Natural killer cell treated with Interleukin-12 subunit alpha and Interleukin-12 subunit beta and Interleukin-15 and Interleukin-18, amount 100 ng/mL, for 72 hours (primary cell): ENCODE measurements at regions not wholly inside any gene's neighbourhood (a gene's known extent, or its start where the extent isn't known, plus 50 kb on each side); places are given as distances from the start of the nearest gene placed in this dataset.
"Not testable (repeated sequence)": the region's sequence is repeated elsewhere in the genome, so short reads cannot be mapped to it uniquely, and the experiment has no call there.

Experiments
- ATAC-seq, 2 donors: fragments of 150-1000 bp; cut with Tn5 transposase in 1 of 2; sonication (Bioruptor Pico), chemical (Tn5 transposase) in 1 of 2; 2 replicates each; pipeline ENCODE4 v1.10.0; 2021
- DNase-seq: peaks from one replicate; pipeline ENCODE4 v3.0.0; 2022; ENCODE audit warnings: low spot score
- H3K27ac Mint-ChIP-seq, 2 donors: 1 replicate in 1 of 2; 2 replicates in 1 of 2; pipeline ENCODE4 v1.8.0; 2022; ENCODE audit warnings: mixed read lengths in 2 of 2, mild to moderate bottlenecking in 1 of 2, moderate library complexity in 1 of 2
- H3K27me3 Mint-ChIP-seq, 2 donors: 1 replicate in 1 of 2; 2 replicates in 1 of 2; pipeline ENCODE4 v1.8.0; 2022; ENCODE audit warnings: mixed read lengths in 2 of 2
- H3K36me3 Mint-ChIP-seq: one replicate; pipeline ENCODE4 v1.8.0; 2022; ENCODE audit warnings: mixed read lengths
- H3K4me1 Mint-ChIP-seq, 2 donors: 1 replicate in 1 of 2; 2 replicates in 1 of 2; pipeline ENCODE4 v1.8.0; 2022; ENCODE audit warnings: low read depth in 2 of 2, mixed read lengths in 2 of 2, mild to moderate bottlenecking in 1 of 2
- H3K4me3 Mint-ChIP-seq: one replicate; pipeline ENCODE4 v1.8.0; 2022; ENCODE audit warnings: mixed read lengths
- H3K9me3 Mint-ChIP-seq: 2 replicates; pipeline ENCODE4 v1.8.0; 2022; ENCODE audit warnings: mixed read lengths

GRCh38 chr5:135158314-135158697 is 124.3 kb upstream of the PITX1 start:
- peaks cover 9% of the 10 kb centered on the region for H3K36me3 Mint-ChIP-seq
- no peak overlapping the region for H3K27ac Mint-ChIP-seq
- H3K9me3 Mint-ChIP-seq, result peaks cover 7% of the 10 kb centered on the region
- no peaks in the 10 kb centered on the region for H3K4me1 Mint-ChIP-seq
- H3K27me3 Mint-ChIP-seq, result peaks cover 18 to 39% of the 10 kb centered on the region in 2 donors
- H3K4me3 Mint-ChIP-seq, result no peak overlapping the region
- no peak for DNase-seq
- no peak for ATAC-seq

DNA sequence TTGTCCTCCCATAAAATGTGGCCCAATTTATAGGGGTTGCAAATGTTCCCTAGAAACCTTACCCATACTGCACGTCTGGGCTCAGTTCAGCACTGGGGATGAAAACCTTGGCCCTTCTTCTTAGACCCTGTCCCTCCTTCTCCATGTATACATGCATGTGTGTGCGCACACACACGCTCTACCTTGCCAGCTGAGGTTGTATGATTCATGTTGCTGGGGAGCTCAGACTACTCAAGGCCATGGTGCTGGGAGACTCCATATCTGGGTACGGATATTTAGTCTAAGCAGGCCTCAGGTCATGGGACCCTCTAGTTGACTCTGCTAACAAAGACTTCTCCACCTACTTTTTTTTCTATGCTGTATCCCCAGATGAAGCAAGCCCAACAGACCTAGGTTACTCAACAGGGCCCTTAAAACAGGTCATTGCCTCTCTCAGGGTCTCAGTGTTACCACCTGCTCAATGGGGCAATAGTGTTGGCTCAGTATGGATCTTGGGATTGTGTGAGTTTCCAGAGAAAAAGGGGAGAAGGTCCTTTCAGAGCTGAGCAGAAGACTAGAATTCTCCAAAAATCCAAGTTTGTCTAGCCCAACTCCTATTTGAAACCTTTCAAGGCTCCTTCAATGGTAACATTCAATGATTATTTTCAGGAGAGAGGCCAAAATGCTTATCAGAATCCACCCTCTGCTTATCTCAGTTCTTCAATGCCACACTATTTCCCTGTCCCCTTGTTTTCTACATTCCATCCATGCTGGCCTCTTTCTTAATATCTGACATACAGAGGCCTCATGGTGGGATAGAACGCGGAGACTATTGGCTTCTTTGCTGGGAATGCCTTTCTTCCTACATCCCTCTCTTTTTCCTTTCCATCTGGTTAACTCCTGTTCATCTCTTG is 123.6 kb upstream of the PITX1 start:
- H3K27ac Mint-ChIP-seq, result no peak overlapping the region
- no peak overlapping the region for H3K4me3 Mint-ChIP-seq
- H3K4me1 Mint-ChIP-seq, result no peaks in the 10 kb centered on the region
- DNase-seq, result no peak
- peaks cover 9% of the 10 kb centered on the region for H3K36me3 Mint-ChIP-seq
- peaks cover 7% of the 10 kb centered on the region for H3K9me3 Mint-ChIP-seq
- H3K27me3 Mint-ChIP-seq, result peaks cover 19 to 38% of the 10 kb centered on the region in 2 donors
- ATAC-seq, result no peak

DNA sequence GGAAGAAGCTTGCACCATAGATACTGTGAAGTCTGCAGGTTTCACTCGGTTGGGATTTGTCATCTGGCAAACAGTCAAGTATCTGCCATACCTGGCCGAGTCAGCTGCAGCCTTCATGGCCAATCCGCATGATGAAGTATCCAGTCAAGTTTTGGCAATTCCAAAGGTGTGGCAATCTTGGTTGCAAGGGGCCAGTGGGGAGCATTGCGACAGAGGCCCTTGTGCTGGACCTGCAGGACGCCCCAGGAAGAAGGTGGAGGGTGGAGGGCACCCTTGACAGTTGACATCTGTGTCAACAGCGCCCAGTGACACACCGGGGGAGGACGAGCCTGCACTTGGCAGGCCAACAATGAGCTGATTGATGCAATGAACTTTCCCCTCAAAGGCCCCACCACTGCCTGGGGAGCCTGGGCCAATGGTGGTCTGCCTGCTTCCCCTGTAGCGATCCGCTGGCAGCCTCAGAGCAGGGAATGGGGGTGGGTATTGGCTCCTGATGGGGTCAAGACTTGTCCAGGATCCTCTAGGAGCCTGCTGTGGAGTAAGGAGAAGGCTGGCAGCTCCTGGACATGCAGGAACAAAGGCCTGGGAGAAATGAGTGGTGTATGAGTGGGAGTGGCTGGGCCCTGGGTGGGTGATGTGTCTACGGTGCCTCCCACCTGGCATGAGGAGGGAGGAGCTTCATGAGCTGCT is 122.8 kb upstream of the PITX1 start:
- no peak overlapping the region for H3K27ac Mint-ChIP-seq
- peaks cover 9% of the 10 kb centered on the region for H3K36me3 Mint-ChIP-seq
- no peak overlapping the region for H3K4me3 Mint-ChIP-seq
- H3K27me3 Mint-ChIP-seq, result peaks cover 19 to 35% of the 10 kb centered on the region in 2 donors
- peaks cover 7% of the 10 kb centered on the region for H3K9me3 Mint-ChIP-seq
- H3K4me1 Mint-ChIP-seq, result no peaks in the 10 kb centered on the region
- no peak for DNase-seq
- ATAC-seq, result peak; percentile 21 to 23

GRCh38 chr5:135156337-135156714 is 122.3 kb upstream of the PITX1 start:
- Mint-ChIP-seq H3K9me3 (peaks cover 7% of the 10 kb centered on the region), H3K36me3 (peaks cover 9% of the 10 kb centered on the region), H3K4me1 (no peaks in the 10 kb centered on the region), H3K4me3 (no peak overlapping the region), H3K27ac (no peak overlapping the region), H3K27me3 (peaks cover 16 to 30% of the 10 kb centered on the region in 2 donors)
- ATAC-seq, result no peak
- no peak for DNase-seq

- H3K27ac Mint-ChIP-seq, result no peak overlapping the region
- H3K36me3 Mint-ChIP-seq, result peaks cover 9% of the 10 kb centered on the region
- no peaks in the 10 kb centered on the region for H3K4me1 Mint-ChIP-seq
- peaks cover 16 to 24% of the 10 kb centered on the region in 2 donors for H3K27me3 Mint-ChIP-seq
- no peak overlapping the region for H3K4me3 Mint-ChIP-seq
- ATAC-seq, result peak in 1 of 2 donors; percentile 44
- peaks cover 7% of the 10 kb centered on the region for H3K9me3 Mint-ChIP-seq
- DNase-seq, result no peak
These were observed 121.7 kb upstream of the PITX1 start for GRCh38 chr5:135155616-135156214.

GRCh38 chr5:135154961-135155360 is 120.9 kb upstream of the PITX1 start:
- DNase-seq (no peak), ATAC-seq (no peak)
- no peak overlapping the region for H3K27ac Mint-ChIP-seq
- peaks cover 7% of the 10 kb centered on the region for H3K9me3 Mint-ChIP-seq
- H3K4me1 Mint-ChIP-seq, result no peaks in the 10 kb centered on the region
- no peak overlapping the region for H3K4me3 Mint-ChIP-seq
- H3K36me3 Mint-ChIP-seq, result peaks cover 9% of the 10 kb centered on the region
- peaks cover 16 to 21% of the 10 kb centered on the region in 2 donors for H3K27me3 Mint-ChIP-seq

GRCh38 chr5:135154197-135154596 is 120.2 kb upstream of the PITX1 start:
- no peak for ATAC-seq
- H3K36me3 Mint-ChIP-seq, result peaks cover 6% of the 10 kb centered on the region
- no peak for DNase-seq
- H3K4me3 Mint-ChIP-seq, result no peak overlapping the region
- peaks cover 13% of the 10 kb centered on the region in 2 donors for H3K27me3 Mint-ChIP-seq
- no peak overlapping the region for H3K27ac Mint-ChIP-seq
- peaks cover 6% of the 10 kb centered on the region for H3K9me3 Mint-ChIP-seq
- H3K4me1 Mint-ChIP-seq, result no peaks in the 10 kb centered on the region

DNA sequence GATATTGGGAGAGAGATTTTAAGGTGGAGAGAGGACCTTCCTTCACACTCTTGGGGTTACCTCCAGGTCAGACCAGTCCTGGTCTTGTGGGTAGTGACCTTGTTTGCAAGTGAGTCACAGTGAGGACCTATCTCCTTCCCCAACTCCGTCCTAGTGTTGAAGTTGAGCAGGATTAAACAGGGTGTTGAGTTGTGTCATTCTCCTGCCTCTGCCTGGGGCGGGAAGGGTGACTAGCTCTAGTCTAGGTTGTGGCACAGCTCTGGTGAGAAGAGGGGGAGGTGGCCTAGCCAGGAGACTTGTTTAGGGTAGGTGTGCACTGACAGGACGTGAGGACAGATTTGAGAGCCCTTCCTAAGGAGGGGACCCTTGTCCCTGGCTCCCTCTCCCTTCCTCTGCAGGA is 119.6 kb upstream of the PITX1 start:
- H3K27me3 Mint-ChIP-seq, result peaks cover 12 to 13% of the 10 kb centered on the region in 2 donors
- no peaks in the 10 kb centered on the region for H3K4me1 Mint-ChIP-seq
- H3K27ac Mint-ChIP-seq, result no peak overlapping the region
- no peak for ATAC-seq
- no peak for DNase-seq
- peaks cover under 1% of the 10 kb centered on the region for H3K9me3 Mint-ChIP-seq
- H3K4me3 Mint-ChIP-seq, result no peak overlapping the region
- H3K36me3 Mint-ChIP-seq, result peaks cover under 1% of the 10 kb centered on the region

DNA sequence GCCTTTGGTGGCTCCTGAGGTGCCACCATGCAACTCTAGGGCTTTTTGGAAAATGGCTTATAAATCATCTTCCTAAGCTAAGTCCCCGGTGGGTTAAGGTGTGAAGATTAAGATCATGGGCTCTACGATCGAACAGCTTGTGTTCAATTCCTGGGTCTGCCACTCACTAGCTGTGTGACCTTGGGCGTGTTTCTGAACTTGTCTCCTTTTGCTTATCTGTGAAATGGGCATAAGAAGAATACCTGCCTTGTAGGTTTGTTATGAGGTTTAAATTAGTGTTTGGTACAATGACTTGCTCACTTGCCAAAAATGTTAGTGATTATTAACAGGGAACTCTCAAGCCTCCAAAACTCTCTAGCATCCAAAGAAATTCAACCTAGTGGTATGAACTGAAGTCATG is 119.2 kb upstream of the PITX1 start:
- Mint-ChIP-seq H3K27me3 (peaks cover 13% of the 10 kb centered on the region in 2 donors), H3K9me3 (no peaks in the 10 kb centered on the region), H3K36me3 (no peaks in the 10 kb centered on the region), H3K4me1 (no peaks in the 10 kb centered on the region), H3K27ac (no peak overlapping the region), H3K4me3 (no peak overlapping the region)
- DNase-seq (no peak), ATAC-seq (no peak)

- not testable (repeated sequence) for DNase-seq, H3K4me3 Mint-ChIP-seq, H3K9me3 Mint-ChIP-seq, H3K36me3 Mint-ChIP-seq, ATAC-seq, H3K27ac Mint-ChIP-seq, H3K4me1 Mint-ChIP-seq
- peaks cover 16 to 21% of the 10 kb centered on the region in 2 donors for H3K27me3 Mint-ChIP-seq
These were observed 117.6 kb upstream of the PITX1 start for GRCh38 chr5:135151660-135152059.

DNA sequence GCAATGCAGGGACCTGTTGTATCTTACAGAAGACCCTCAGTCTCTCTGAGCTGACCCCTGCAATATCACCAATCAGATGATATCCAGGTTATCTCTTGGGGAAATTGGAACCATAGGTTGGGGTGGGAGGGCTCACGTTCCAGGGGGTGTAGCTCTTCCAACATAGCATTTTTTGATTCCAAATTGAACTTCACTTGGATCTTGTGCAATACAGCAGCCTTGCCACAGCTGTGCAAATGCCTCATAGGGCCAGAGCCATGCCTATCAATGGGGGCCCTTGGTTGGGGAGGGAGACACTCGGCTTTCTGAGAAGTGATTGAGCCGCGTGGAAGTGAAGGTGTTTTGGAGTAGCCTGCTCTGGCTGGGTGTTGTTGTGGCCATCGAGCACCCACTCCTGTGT is 117.2 kb upstream of the PITX1 start:
- DNase-seq (no peak), ATAC-seq (no peak)
- Mint-ChIP-seq H3K27me3 (peaks cover 16 to 24% of the 10 kb centered on the region in 2 donors), H3K4me3 (no peak overlapping the region), H3K27ac (no peak overlapping the region), H3K36me3 (no peaks in the 10 kb centered on the region), H3K9me3 (no peaks in the 10 kb centered on the region), H3K4me1 (no peaks in the 10 kb centered on the region)

DNA sequence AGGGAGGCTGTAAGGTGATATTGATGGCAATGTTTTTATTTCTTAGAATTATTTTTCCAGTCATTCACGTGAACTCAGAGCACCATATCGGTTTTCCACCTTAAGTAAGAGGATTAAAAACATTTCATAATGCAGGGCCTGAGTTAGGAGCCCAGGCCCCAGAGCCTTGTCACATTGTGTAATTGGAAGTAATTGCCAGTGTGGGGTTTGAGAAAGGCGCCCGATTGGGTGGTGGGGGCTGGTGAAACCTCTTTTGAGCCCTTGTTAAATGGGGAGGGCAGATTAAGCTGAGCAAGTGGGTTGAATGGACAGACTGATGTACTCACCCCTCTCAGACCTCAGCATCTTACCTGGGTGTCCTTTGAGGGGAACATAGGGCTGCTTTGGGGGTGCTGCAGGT is 116.7 kb upstream of the PITX1 start:
- ATAC-seq (no peak), DNase-seq (no peak)
- Mint-ChIP-seq H3K36me3 (no peaks in the 10 kb centered on the region), H3K9me3 (no peaks in the 10 kb centered on the region), H3K4me3 (no peak overlapping the region), H3K4me1 (no peaks in the 10 kb centered on the region), H3K27ac (no peak overlapping the region), H3K27me3 (peaks cover 12 to 21% of the 10 kb centered on the region in 2 donors)

DNA sequence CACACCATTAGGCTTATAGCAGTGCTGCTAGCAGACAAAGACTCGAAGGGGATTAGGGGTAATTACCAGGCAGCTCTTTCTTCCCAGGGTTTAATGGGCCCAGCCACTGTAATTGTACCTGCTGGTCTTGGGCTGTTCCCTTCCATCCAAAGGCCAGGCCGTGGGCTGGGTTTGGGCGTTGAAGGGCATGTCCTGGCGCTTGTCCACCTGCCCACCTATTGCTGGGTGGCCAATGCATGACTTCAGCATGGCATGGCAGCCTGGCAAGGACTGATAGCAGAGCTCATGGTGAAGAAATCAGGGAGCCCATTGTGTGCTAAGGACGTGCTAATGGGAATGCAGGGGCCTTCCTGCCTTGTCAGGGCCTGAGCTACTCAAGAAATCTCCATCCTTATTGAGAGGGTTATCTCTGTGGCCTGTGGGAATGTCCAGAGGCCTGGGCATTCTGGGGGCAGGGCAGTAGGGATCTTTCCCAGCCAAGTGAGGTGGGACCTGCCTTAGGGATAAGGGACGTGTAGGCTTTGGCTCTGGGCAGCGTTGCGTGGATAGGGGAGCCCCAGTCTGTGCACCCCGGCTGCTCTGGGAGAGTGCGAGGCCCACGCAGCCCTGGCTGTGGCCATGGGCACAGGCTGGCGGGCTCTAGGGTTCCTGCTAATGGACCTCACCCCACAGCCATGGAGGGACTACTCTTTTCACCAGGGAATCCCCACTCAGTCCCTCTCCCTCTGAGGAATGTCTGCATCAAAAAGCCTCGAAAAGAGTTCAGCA is 116.1 kb upstream of the PITX1 start:
- no peaks in the 10 kb centered on the region for H3K36me3 Mint-ChIP-seq
- H3K27me3 Mint-ChIP-seq, result peaks cover 15 to 21% of the 10 kb centered on the region in 2 donors
- ATAC-seq, result peak in 1 of 2 donors; percentile 25
- H3K9me3 Mint-ChIP-seq, result no peaks in the 10 kb centered on the region
- no peak for DNase-seq
- no peak overlapping the region for H3K27ac Mint-ChIP-seq
- H3K4me3 Mint-ChIP-seq, result no peak overlapping the region
- no peaks in the 10 kb centered on the region for H3K4me1 Mint-ChIP-seq
